H9 (cell line): ENCODE measurements at regions not wholly inside any gene's neighbourhood (a gene's known extent, or its start where the extent isn't known, plus 50 kb on each side); places are given as distances from the start of the nearest gene placed in this dataset.

Experiments
- DNase-seq: peaks from one replicate; pipeline ENCODE4 v3.0.0-alpha.2; 2017
- H2AFZ ChIP-seq: one replicate; pipeline ENCODE4 v1.6.1; 2013; ENCODE audit warnings: mild to moderate bottlenecking, low read length, control low read depth, moderate library complexity
- H2AK5ac ChIP-seq: 2 replicates; pipeline ENCODE4 v1.6.1; 2013; ENCODE audit warnings: low read length, control low read depth, mixed read lengths; ENCODE audit not compliant: insufficient read length
- H2BK120ac ChIP-seq: one replicate; pipeline ENCODE4 v1.6.1; 2013; ENCODE audit warnings: low read depth, mild to moderate bottlenecking, low read length, control low read depth, inconsistent platforms; ENCODE audit not compliant: poor library complexity, severe bottlenecking
- H2BK12ac ChIP-seq: 2 replicates; pipeline ENCODE4 v1.6.1; 2013; ENCODE audit warnings: low read length, control low read depth, mixed read lengths, low read depth; ENCODE audit not compliant: insufficient read length
- H2BK15ac ChIP-seq: 2 replicates; pipeline ENCODE4 v1.6.1; 2013; ENCODE audit warnings: low read depth, low read length, control low read depth
- H2BK20ac ChIP-seq: one replicate; pipeline ENCODE4 v1.6.1; 2013; ENCODE audit warnings: low read depth, mild to moderate bottlenecking, low read length, control low read depth, inconsistent platforms; ENCODE audit not compliant: poor library complexity, severe bottlenecking
- H2BK5ac ChIP-seq: 2 replicates; pipeline ENCODE4 v1.6.1; 2013; ENCODE audit warnings: low read length, control low read depth, mixed read lengths; ENCODE audit not compliant: insufficient read length
- H3K14ac ChIP-seq: 2 replicates; pipeline ENCODE4 v1.6.1; 2013; ENCODE audit warnings: low read length, control low read depth; ENCODE audit not compliant: insufficient read depth
- H3K18ac ChIP-seq: 2 replicates; pipeline ENCODE4 v1.6.1; 2013; ENCODE audit warnings: low read depth, mild to moderate bottlenecking, mixed read lengths, low read length, control low read depth; ENCODE audit not compliant: insufficient read length
- H3K23ac ChIP-seq: 2 replicates; pipeline ENCODE4 v1.6.1; 2013; ENCODE audit warnings: low read length, control low read depth, mixed read lengths, low read depth; ENCODE audit not compliant: insufficient read length
- H3K23me2 ChIP-seq: 2 replicates; pipeline ENCODE4 v1.6.1; 2013; ENCODE audit warnings: low read depth, mild to moderate bottlenecking, mixed read lengths, low read length, control low read depth; ENCODE audit not compliant: insufficient read length, poor library complexity, severe bottlenecking
- H3K27ac ChIP-seq: 2 replicates; pipeline ENCODE4 v1.5.1; 2013; ENCODE audit warnings: low read length, control low read depth, mixed read lengths, low read depth; ENCODE audit not compliant: insufficient read length
- H3K27me3 ChIP-seq: 2 replicates; pipeline ENCODE4 v1.6.1; 2013; ENCODE audit warnings: low read length, control low read depth, inconsistent platforms; ENCODE audit not compliant: insufficient read depth
- H3K4ac ChIP-seq: 2 replicates; pipeline ENCODE4 v1.6.1; 2013; ENCODE audit warnings: low read depth, mild to moderate bottlenecking, control low read depth, inconsistent platforms, low read length, moderate library complexity
- H3K4me1 ChIP-seq: 2 replicates; pipeline ENCODE4 v1.6.1; 2013; ENCODE audit warnings: low read length, control low read depth, inconsistent platforms; ENCODE audit not compliant: insufficient read depth
- H3K4me2 ChIP-seq: 2 replicates; pipeline ENCODE4 v1.6.1; 2013; ENCODE audit warnings: low read length, control low read depth, mixed read lengths; ENCODE audit not compliant: insufficient read length, insufficient read depth
- H3K56ac ChIP-seq: 2 replicates; pipeline ENCODE4 v1.6.1; 2013; ENCODE audit warnings: low read depth, mild to moderate bottlenecking, mixed read lengths, low read length, control low read depth; ENCODE audit not compliant: insufficient read length
- H3K79me1 ChIP-seq: 2 replicates; pipeline ENCODE4 v1.6.1; 2013; ENCODE audit warnings: low read depth, mild to moderate bottlenecking, moderate library complexity, low read length, control low read depth, inconsistent platforms; ENCODE audit not compliant: insufficient read depth, poor library complexity, severe bottlenecking
- H3K79me2 ChIP-seq: 2 replicates; pipeline ENCODE4 v1.6.1; 2013; ENCODE audit warnings: low read length, control low read depth, inconsistent platforms; ENCODE audit not compliant: insufficient read depth
- H3K9ac ChIP-seq: 2 replicates; pipeline ENCODE4 v1.6.1; 2013; ENCODE audit warnings: low read length, control low read depth, mixed read lengths; ENCODE audit not compliant: insufficient read length; ENCODE audit errors: extremely low read depth
- H3K9me3 ChIP-seq: one replicate; pipeline ENCODE4 v1.6.1; 2013; ENCODE audit warnings: low read depth, low read length, inconsistent platforms; ENCODE audit not compliant: control insufficient read depth
- H3T11ph ChIP-seq: one replicate; pipeline ENCODE4 v1.6.1; 2013; ENCODE audit warnings: mild to moderate bottlenecking, low read length, control low read depth, inconsistent platforms
- H4K20me1 ChIP-seq: one replicate; pipeline ENCODE4 v1.6.1; 2013; ENCODE audit not compliant: control insufficient read depth, insufficient read length, insufficient read depth
- H4K5ac ChIP-seq: 2 replicates; pipeline ENCODE4 v1.6.1; 2013; ENCODE audit warnings: low read depth, mild to moderate bottlenecking, mixed read lengths, low read length, control low read depth; ENCODE audit not compliant: insufficient read length
- H4K8ac ChIP-seq: replicated peaks from 2 replicates; pipeline ENCODE4 v1.6.1; 2013; ENCODE audit warnings: low read length, control low read depth, mixed read lengths, low read depth; ENCODE audit not compliant: insufficient read length
- H4K91ac ChIP-seq: 2 replicates; pipeline ENCODE4 v1.6.1; 2013; ENCODE audit warnings: low read depth, mild to moderate bottlenecking, moderate library complexity, mixed read lengths, low read length, control low read depth; ENCODE audit not compliant: insufficient read length
- H3K27ac Mint-ChIP-seq, 3 experiments: 2 replicates in 2 of 3; 3 replicates in 1 of 3; pipeline ENCODE4 v1.8.0; 2020 to 2021; ENCODE audit warnings: mixed read lengths in 3 of 3, mild to moderate bottlenecking in 1 of 3, moderate library complexity in 1 of 3
- H3K27me3 Mint-ChIP-seq: 2 replicates; pipeline ENCODE4 v1.8.0; 2021; ENCODE audit warnings: low read depth, mild to moderate bottlenecking, moderate library complexity, mixed read lengths
- H3K36me3 Mint-ChIP-seq, 3 experiments: 2 replicates in 2 of 3; 3 replicates in 1 of 3; pipeline ENCODE4 v1.8.0; 2020 to 2021; ENCODE audit warnings: low read depth in 3 of 3, mixed read lengths in 3 of 3; ENCODE audit not compliant: insufficient read depth in 1 of 3
- H3K4me1 Mint-ChIP-seq, 2 experiments: 2 replicates each; pipeline ENCODE4 v1.8.0; 2020; ENCODE audit warnings: mixed read lengths in 2 of 2
- H3K4me3 Mint-ChIP-seq, 2 experiments: 2 replicates in 1 of 2; 3 replicates in 1 of 2; pipeline ENCODE4 v1.8.0; 2020 to 2021; ENCODE audit warnings: mild to moderate bottlenecking in 2 of 2, mixed read lengths in 2 of 2, moderate library complexity in 1 of 2
- H3K9me3 Mint-ChIP-seq, 2 experiments: 2 replicates in 1 of 2; 3 replicates in 1 of 2; pipeline ENCODE4 v1.8.0; 2020; ENCODE audit warnings: mild to moderate bottlenecking in 2 of 2, mixed read lengths in 2 of 2, moderate library complexity in 1 of 2
- CTCF ChIP-seq: fragments of 200-600 bp; sonication (generic); conservative IDR thresholded peaks from 3 replicates; pipeline ENCODE4 v1.8.0; 2021; ENCODE audit warnings: antibody characterized with exemption, mild to moderate bottlenecking
- WGBS: extraction: QIAGEN DNeasy Blood & Tissue Kit; methylation state at CpG from one replicate; pipeline ENCODE4 v1.1.7; 2013; ENCODE audit warnings: missing lambda C conversion rate, low lambda C conversion rate, mixed read lengths; ENCODE audit not compliant: insufficient read length; ENCODE audit errors: extremely low coverage; 5-methylcytosine and 5-hydroxymethylcytosine counted together

DNA sequence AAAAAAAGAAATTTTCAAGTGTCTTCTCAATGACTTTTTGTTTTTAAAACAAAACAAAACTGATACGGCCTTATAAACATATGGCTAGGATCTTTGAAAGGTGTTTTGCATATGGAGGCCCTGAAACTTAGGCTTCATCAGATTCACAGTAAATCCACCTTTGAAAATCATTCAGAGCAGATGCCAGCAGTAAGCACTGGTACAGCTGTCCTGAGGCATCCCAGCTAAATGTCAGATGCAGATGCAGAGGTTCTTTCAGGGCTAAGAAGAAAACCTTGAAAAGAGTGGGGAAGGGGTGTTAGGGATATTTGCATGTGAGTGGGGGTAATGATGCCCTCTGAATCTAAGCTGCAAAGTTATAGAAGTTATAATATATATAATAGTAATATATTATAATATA, 56.2 kb upstream of the GNG12 start:
- no peak for TF ChIP-seq CTCF
- no peak overlapping the region for H3K27ac ChIP-seq
- no peak overlapping the region for H3T11ph ChIP-seq
- H3K9me3 Mint-ChIP-seq = no peaks in the 10 kb centered on the region
- H3K4me1 Mint-ChIP-seq = peaks cover 35 to 38% of the 10 kb centered on the region in 2 experiments
- no peaks in the 10 kb centered on the region for H3K27me3 Mint-ChIP-seq
- H3K36me3 Mint-ChIP-seq = no peaks in the 10 kb centered on the region
- H3K23ac ChIP-seq = no peak overlapping the region
- no peak overlapping the region for H3K4me2 ChIP-seq
- H3K23me2 ChIP-seq = no peaks in the 10 kb centered on the region
- no peaks in the 10 kb centered on the region for H3K79me2 ChIP-seq
- H3K4me3 Mint-ChIP-seq = no peak overlapping the region
- H2BK120ac ChIP-seq = no peak overlapping the region
- H3K4me1 ChIP-seq = peaks cover 7% of the 10 kb centered on the region; the same call in 1 of the 2 replicates
- H4K5ac ChIP-seq = no peak overlapping the region
- H2BK12ac ChIP-seq = no peak overlapping the region
- no peaks in the 10 kb centered on the region for H4K20me1 ChIP-seq
- DNase-seq = no peak
- H3K14ac ChIP-seq = no peak overlapping the region
- H2BK5ac ChIP-seq = no peak overlapping the region
- no peak overlapping the region for H3K27ac Mint-ChIP-seq
- no peak overlapping the region for H3K56ac ChIP-seq
- H3K9ac ChIP-seq = no peak overlapping the region
- H3K18ac ChIP-seq = no peak overlapping the region
- H2AK5ac ChIP-seq = no peak overlapping the region
- H3K79me1 ChIP-seq = no peaks in the 10 kb centered on the region
- no peak overlapping the region for H2AFZ ChIP-seq
- no peak overlapping the region for H4K91ac ChIP-seq
- H2BK20ac ChIP-seq = no peak overlapping the region
- no peak overlapping the region for H4K8ac ChIP-seq
- WGBS = no CpG with 5 or more reads among the region's 1 CpG
- H3K27me3 ChIP-seq = no peaks in the 10 kb centered on the region
- H2BK15ac ChIP-seq = no peak overlapping the region
- no peak overlapping the region for H3K4ac ChIP-seq
- no peaks in the 10 kb centered on the region for H3K9me3 ChIP-seq
